Esophagus muscularis mucosa (tissue), 4 donors: ENCODE measurements at regions not wholly inside any gene's neighbourhood (a gene's known extent, or its start where the extent isn't known, plus 50 kb on each side); places are given as distances from the start of the nearest gene placed in this dataset.
A peak's percentile ranks its signal among the peaks of the same experiment; 100 is the strongest.

Experiments used
- DNase-seq: peaks from one replicate; pipeline ENCODE4 v3.0.0-alpha.2; 2017; ENCODE audit errors: extremely low spot score
- H3K27ac ChIP-seq, 4 donors: fragments of 200-600 bp; sonication (generic); replicated peaks in 1 of 4; 1 replicate in 3 of 4; 2 replicates in 1 of 4; pipeline ENCODE4 v1.5.1; 2016 to 2019; ENCODE audit warnings: mild to moderate bottlenecking in 1 of 4
- H3K27me3 ChIP-seq, 4 donors: fragments of 200-600 bp; sonication (generic); one replicate each; pipeline versions ENCODE4 v1.5.1 to v1.6.0; 2016 to 2019
- H3K36me3 ChIP-seq, 4 donors: fragments of 200-600 bp; sonication (generic); one replicate each; pipeline ENCODE4 v1.5.1; 2016 to 2019
- H3K4me1 ChIP-seq, 4 donors: fragments of 200-600 bp; sonication (generic); one replicate each; pipeline ENCODE4 v1.5.1; 2016 to 2019
- H3K4me3 ChIP-seq, 4 donors: fragments of 200-600 bp; sonication (generic); 1 replicate in 2 of 4; 2 replicates in 2 of 4; pipeline ENCODE4 v1.5.1; 2016 to 2019; ENCODE audit warnings: mild to moderate bottlenecking in 4 of 4, moderate library complexity in 1 of 4
- H3K9me3 ChIP-seq, 4 donors: fragments of 200-600 bp; sonication (generic); 1 replicate in 3 of 4; 2 replicates in 1 of 4; pipeline ENCODE4 v1.5.1; 2016 to 2019
- EP300 ChIP-seq: sonication (generic); formaldehyde crosslinking; IDR thresholded peaks from one replicate; pipeline ENCODE4 v1.6.1; 2017; ENCODE audit warnings: antibody characterized with exemption
- POLR2A ChIP-seq: fragments of 450-650 bp; IDR thresholded peaks from one replicate; pipeline ENCODE4 v1.6.1; 2017; ENCODE audit warnings: antibody characterized with exemption, moderate library complexity, mild to moderate bottlenecking, low read depth
- POLR2AphosphoS5 ChIP-seq, 2 donors: sonication (generic); formaldehyde crosslinking; IDR thresholded peaks; one replicate each; pipeline ENCODE4 v1.6.1; 2017; ENCODE audit warnings: antibody characterized with exemption in 2 of 2
- WGBS: methylation state at CpG from one replicate; pipeline ENCODE4 v1.1.5; 2018; 5-methylcytosine and 5-hydroxymethylcytosine counted together
- intact Hi-C: fragments of 100-400 bp; cut with DNase I; formaldehyde crosslinking; loops from one replicate; pipeline ENCODE4 v1.15.1; 2023
- TF ChIP-seq, protein P1 (sequence below), 3 experiments: fragments of 200-600 bp in 2 of 3; fragments of 450-650 bp in 1 of 3; sonication (generic) in 2 of 3; IDR thresholded peaks; one replicate each; pipeline ENCODE4 v1.5.1; 2017 to 2019; ENCODE audit warnings: antibody characterized with exemption in 3 of 3, mild to moderate bottlenecking in 2 of 3, moderate library complexity in 1 of 3

DNA sequence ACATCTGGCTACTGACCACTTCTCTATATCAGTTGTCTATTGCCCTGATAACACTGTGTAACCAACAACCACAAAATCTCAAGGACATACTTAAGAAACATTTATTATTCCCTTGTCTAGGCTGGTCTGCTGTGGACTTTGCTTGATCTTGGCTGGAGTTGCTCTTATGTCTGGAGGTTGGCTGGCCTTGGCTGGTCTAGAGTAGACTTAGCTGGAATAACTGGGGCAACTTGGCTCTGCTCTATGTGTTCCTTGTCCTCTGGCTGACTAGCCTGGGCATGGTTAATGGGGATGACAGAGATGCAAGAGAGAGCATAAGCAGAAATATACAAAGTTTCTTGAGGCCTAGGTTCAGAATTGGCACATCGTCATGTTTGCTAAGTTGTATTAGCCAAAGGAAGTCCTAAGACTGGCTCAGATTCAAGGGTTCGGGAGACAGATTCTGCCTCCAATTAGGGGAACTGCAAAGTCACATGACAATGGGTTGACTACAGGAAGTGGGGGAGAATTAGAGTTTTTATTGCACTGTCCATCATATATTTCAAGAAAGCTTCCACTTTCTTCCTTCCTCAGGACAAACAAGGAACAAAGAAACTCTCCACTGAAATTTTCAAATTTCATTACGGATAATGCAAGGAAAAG lies 61.4 kb upstream of the HMCN1 start:
- TF ChIP-seq POLR2AphosphoS5 (IDR thresholded peaks at IDR 0.05), result no peak
- TF ChIP-seq EP300, result no peak
- TF ChIP-seq, protein P1, sequence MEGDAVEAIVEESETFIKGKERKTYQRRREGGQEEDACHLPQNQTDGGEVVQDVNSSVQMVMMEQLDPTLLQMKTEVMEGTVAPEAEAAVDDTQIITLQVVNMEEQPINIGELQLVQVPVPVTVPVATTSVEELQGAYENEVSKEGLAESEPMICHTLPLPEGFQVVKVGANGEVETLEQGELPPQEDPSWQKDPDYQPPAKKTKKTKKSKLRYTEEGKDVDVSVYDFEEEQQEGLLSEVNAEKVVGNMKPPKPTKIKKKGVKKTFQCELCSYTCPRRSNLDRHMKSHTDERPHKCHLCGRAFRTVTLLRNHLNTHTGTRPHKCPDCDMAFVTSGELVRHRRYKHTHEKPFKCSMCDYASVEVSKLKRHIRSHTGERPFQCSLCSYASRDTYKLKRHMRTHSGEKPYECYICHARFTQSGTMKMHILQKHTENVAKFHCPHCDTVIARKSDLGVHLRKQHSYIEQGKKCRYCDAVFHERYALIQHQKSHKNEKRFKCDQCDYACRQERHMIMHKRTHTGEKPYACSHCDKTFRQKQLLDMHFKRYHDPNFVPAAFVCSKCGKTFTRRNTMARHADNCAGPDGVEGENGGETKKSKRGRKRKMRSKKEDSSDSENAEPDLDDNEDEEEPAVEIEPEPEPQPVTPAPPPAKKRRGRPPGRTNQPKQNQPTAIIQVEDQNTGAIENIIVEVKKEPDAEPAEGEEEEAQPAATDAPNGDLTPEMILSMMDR (IDR thresholded peaks at IDR 0.05), result no peak
- TF ChIP-seq POLR2A, result no peak
- intact Hi-C loops, result loop anchor here (10.0 kb wide), 1 partner anchor 358 kb away; the partner anchor contains the start of gene IVNS1ABP
- DNase-seq, result no peak
- no peak overlapping the region for H3K27ac ChIP-seq
- peaks cover 0 to 13% (median 2%) of the 10 kb centered on the region in 4 donors for H3K4me1 ChIP-seq
- H3K36me3 ChIP-seq, result no peaks in the 10 kb centered on the region
- 59% methylated on average over 3 of the region's 3 CpGs for WGBS
- H3K9me3 ChIP-seq, result no peaks in the 10 kb centered on the region
- H3K27me3 ChIP-seq, result peaks cover 0 to 5% (median 0%) of the 10 kb centered on the region in 4 donors
- H3K4me3 ChIP-seq, result no peak overlapping the region

DNA sequence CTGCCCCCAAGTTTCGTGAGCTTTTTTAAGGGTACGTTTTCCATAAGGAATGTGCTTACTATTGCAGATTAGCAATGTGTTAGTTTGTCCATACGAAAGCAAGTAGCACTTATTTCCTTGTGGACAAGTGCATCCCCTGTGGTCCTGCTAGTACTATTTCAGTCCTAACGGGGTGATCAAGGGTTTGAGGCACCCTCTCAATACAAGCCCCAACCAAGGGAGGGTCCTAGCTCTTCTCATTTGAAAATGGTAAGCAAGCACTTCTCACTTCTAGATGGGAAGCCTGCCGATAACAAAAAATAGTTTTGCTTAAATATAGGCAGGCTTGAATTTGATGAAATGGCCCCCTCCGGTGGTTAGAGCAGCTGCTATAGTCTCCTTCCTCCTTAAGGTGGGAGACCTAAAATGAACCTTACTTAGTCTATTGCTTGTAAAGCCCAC lies 64.0 kb upstream of the HMCN1 start:
- intact Hi-C loops, result loop anchor here (10.0 kb wide), 1 partner anchor 355 kb away; the partner anchor contains the start of gene IVNS1ABP
- Histone ChIP-seq H3K4me3 (no peak overlapping the region), H3K36me3 (no peaks in the 10 kb centered on the region), H3K27ac (no peak overlapping the region), H3K27me3 (peaks cover 0 to 5% (median 0%) of the 10 kb centered on the region in 4 donors), H3K9me3 (no peaks in the 10 kb centered on the region), H3K4me1 (peaks cover 0 to 16% (median 2%) of the 10 kb centered on the region in 4 donors)
- TF ChIP-seq, protein P1 (IDR thresholded peaks at IDR 0.05), result peak; percentile 43 to 49 (median 43)
- TF ChIP-seq POLR2A, result no peak
- 62% methylated on average over 6 of the region's 6 CpGs for WGBS
- no peak for DNase-seq

DNA sequence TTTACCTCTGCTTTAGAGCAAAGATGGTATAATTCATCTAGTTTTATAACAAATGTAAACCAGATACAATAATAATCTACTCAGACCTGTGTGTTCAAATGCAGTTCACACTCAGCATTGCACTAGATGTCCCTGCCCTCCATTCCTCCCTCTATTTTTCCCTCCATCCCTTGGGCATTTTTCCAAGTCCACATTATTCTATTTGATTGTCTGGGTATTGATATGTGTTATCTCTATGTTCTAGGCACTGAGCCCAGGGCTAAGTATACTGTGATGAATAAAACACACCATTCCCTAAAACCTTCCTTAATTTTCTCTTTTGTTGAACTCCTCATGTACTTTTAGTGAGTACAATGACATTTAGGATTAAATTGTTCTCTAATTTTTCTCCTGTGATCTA lies 66.2 kb upstream of the HMCN1 start:
- H3K9me3 ChIP-seq, result no peaks in the 10 kb centered on the region
- no peak for DNase-seq
- H3K4me3 ChIP-seq, result no peak overlapping the region
- no peaks in the 10 kb centered on the region for H3K36me3 ChIP-seq
- H3K27ac ChIP-seq, result no peak overlapping the region
- peaks cover 0 to 5% (median 0%) of the 10 kb centered on the region in 4 donors for H3K27me3 ChIP-seq
- H3K4me1 ChIP-seq, result peaks cover 0 to 11% (median 2%) of the 10 kb centered on the region in 4 donors
- TF ChIP-seq, protein P1 (IDR thresholded peaks at IDR 0.05), result no peak
- TF ChIP-seq POLR2AphosphoS5 (IDR thresholded peaks at IDR 0.05), result no peak
- TF ChIP-seq POLR2A, result no peak
- TF ChIP-seq EP300, result no peak
- intact Hi-C loops, result no loop called here

DNA sequence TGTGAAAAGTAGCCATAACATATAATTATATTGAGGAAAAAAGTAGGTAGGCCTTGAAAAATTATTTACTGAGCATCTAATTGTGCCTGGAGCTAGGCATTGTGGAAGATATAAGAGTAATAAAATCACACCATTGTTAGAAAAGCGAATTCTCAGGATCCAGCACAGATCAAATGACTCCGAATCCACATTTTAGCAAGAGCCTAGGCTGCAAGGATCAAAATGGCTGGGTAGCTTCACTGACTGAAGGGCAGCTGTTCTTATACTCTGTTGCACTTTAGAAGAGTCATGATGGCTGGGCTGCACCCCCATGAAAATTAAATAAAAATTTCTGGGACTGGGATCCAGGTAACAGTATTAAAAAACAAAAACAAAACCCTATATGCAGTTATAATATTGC lies 67.6 kb upstream of the HMCN1 start:
- Histone ChIP-seq H3K36me3 (no peaks in the 10 kb centered on the region), H3K27me3 (peaks cover 0 to 5% (median 0%) of the 10 kb centered on the region in 4 donors), H3K27ac (no peak overlapping the region), H3K4me3 (no peak overlapping the region), H3K9me3 (no peaks in the 10 kb centered on the region), H3K4me1 (peaks cover 0 to 11% (median 2%) of the 10 kb centered on the region in 4 donors)
- DNase-seq, result no peak
- TF ChIP-seq EP300 (no peak), POLR2A (no peak), POLR2AphosphoS5 (IDR thresholded peaks at IDR 0.05) (no peak)
- TF ChIP-seq, protein P1 (IDR thresholded peaks at IDR 0.05), result no peak
- intact Hi-C loops, result no loop called here
- 92% methylated on average over 2 of the region's 2 CpGs for WGBS
